ENCODE measurements at regions not wholly inside any gene's neighbourhood (a gene's known extent, or its start where the extent isn't known, plus 50 kb on each side); places are given as distances from the start of the nearest gene placed in this dataset.

- no peak for TF ChIP-seq CTCF (IDR thresholded peaks at IDR 0.05)
- TF ChIP-seq POLR2AphosphoS5 (IDR thresholded peaks at IDR 0.05), result no peak
- TF ChIP-seq POLR2A (IDR thresholded peaks at IDR 0.05), result no peak
Observed at GRCh38 chrX:7218321-7219152, 70.6 kb upstream of the PUDP start.
